HG03442 (cell line): ENCODE measurements at regions not wholly inside any gene's neighbourhood (a gene's known extent, or its start where the extent isn't known, plus 50 kb on each side); places are given as distances from the start of the nearest gene placed in this dataset.
"Not testable (repeated sequence)": the region's sequence is repeated elsewhere in the genome, so short reads cannot be mapped to it uniquely, and the experiment has no call there.

Source experiments
- ATAC-seq: cut with Tn5 transposase; IDR thresholded peaks from one replicate; pipeline ENCODE4 v1.9.1; 2021; ENCODE audit warnings: mild to moderate bottlenecking, moderate library complexity; ENCODE audit not compliant: unreplicated experiment

DNA sequence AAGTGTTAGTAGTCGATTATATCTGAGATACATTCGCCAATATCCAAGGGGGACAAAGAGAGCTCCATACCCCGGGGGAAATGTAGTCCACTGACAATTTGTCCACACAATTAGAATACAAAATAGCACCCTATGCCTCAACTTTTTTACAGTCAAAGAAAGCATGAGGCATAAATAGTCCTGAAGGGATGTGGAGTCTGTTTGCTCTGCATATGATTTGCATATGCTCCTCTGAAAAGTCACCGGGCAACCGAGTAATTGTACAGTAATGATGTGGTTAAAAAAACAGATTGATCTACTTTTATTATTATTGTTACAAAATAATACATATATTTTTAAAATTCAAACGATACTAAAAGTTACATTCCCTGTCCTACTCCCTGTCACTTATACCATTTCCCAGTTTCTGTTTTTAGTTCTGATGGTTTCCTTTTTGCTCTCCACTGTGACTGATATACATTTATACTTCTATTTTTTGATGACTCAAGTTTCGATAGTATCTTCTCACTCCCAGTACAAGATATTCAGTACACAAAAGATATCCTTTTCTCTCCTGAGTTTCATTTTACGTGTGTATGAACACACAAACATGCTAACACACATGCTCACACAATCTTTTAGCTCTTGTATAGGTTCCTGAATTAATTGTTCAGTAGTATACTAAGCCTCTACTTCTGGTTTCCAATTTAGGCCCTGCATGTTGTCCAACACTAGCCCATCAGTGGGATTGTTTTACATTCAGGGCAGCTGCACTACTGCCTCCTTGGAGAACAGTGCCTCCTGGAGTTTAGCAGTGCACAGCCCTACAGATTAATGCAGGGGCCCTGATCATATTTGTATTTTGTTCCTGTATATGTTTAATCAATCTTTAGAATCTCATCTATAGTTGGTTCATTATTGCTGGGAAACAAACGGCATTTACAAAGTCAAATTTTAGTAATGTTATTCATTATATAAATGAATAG, 130.9 kb downstream of the TES start:
- peak; percentile 53 for ATAC-seq

GRCh38 chr7:116342125-116342524, 131.8 kb downstream of the TES start:
- ATAC-seq = no peak

DNA sequence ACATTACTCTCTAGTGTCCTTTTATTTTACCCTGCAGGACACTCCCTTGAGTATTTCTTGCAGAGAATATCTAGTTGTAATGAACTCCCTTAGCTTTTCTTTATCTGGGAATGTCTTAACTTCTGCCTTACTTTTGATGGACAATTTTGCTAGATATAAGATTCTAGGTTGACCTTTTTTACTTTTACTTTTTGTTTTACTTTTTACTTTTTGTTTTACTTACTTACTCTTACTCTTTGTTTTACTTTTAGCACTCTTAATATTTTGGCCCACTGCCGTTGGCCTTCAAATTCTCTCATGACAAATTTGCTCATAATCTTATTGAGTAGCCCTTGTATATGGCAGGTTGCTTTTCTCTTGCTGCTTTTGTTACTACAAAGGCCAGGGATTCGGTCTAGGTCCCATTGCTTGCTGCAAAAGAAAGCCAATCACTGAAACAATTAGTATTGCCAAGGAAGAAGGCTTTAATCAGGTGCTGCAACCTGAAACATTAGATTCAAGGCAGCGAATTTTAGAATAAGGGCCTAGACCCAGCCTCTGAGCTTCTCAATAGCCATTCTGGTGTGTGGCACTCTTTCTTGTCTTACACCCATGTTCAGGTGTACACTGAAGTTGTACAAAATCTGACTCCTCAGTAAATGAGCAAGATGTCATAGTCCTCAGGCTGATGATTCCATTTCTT, 137.0 kb downstream of the TES start:
- no peak for ATAC-seq

GRCh38 chr7:116348346-116348745, 138.0 kb downstream of the TES start:
- no peak for ATAC-seq

DNA sequence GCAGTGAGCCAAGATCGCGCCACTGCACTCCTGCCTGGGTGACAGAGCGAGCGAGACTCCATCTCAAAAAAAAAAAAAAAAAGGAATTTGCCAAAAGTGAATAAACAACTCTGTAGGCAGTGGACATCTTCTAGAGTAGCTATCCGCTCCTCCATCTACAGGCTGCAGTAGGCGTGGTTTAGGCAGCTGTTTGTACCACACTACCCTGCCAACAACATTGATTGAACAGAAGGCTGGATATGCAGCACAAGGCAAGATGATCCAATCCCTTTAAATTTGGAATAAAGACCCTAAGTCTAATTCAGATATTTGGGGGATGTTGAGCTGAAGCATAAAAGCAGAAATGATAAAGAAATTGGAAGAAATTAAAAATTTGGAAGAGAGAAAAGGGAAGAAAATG, 141.6 kb downstream of the TES start:
- no peak for ATAC-seq

GRCh38 chr7:116353647-116354046, 143.3 kb downstream of the TES start:
- ATAC-seq = no peak

DNA sequence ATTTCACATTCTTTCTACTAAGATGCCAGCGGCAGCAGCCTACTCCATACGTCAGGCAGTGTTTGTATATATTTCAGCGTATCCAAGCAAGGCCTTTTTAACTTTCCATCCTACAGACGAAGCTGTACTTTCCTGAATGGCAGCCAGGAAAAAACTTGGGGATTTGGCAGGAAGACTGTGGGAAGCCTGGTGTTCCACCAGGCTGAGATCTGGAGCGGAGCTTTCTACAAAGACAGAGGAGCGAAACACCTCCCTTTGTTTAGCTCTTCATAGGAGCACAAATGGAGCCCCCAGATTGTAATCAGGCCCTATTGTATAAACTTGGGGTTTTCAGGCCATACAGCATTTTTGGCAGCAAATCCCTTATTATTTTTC, 143.8 kb downstream of the TES start:
- no peak for ATAC-seq

DNA sequence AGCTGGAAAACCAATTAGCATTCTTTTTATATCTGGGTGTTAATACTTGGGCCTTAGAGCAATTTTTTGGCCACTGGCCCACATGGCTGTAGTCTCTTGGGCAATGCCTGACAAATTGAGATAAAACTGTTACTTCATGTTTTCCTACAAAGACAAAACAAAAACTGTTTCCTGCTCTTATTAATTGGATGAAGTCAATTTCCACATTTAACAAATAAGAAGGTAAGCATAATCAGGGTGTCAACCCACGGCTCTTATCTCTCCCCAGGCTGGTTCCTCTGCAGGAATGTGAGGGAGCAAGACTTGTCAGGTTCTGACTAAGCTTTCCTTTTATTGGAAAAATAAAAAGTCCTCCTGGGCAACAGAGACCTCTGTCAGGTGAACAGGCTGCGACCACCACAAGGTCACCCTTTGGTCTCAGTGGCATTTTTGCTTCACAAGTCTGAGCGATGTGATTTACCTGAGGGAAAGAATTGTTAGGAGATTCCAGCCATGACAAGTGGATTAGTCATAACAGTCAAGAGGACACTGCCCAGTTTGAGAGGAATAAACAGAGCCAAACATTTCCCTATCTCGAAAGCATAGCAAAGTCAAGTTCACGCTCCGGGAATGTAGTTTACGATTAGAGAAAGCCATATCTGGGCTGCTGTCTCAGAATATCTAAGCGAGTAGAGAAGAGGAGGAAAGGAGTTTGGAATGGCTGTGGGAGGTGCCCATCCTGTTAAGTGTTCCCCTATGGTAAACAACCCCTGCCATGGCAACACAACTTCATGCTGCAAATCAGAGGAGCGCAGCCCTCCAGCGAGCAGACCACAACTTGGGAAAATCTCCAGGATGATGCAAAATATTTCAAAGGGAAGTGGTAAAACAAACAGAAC, 144.4 kb downstream of the TES start:
- no peak for ATAC-seq

DNA sequence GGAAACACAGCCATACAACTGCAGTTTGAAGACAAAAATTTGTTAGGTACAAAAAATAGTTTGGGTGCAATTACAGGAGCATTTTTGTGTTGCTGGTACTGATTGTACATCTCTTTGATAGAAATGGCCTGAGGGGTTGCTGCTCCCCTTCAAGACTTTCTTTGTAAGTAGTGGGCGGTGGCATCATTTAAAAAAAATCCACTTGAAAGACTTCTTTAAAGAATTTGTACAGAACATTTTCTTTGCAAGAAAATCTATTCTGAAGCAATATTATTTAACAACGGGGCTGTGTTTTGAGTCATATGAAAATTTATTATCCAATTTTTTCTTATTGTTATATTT, 144.1 kb upstream of the CAV2 start:
- no peak for ATAC-seq

- ATAC-seq = no peak
Observed at GRCh38 chr7:116356333-116356965, 143.1 kb upstream of the CAV2 start.

GRCh38 chr7:116356979-116357378, 142.6 kb upstream of the CAV2 start:
- no peak for ATAC-seq

DNA sequence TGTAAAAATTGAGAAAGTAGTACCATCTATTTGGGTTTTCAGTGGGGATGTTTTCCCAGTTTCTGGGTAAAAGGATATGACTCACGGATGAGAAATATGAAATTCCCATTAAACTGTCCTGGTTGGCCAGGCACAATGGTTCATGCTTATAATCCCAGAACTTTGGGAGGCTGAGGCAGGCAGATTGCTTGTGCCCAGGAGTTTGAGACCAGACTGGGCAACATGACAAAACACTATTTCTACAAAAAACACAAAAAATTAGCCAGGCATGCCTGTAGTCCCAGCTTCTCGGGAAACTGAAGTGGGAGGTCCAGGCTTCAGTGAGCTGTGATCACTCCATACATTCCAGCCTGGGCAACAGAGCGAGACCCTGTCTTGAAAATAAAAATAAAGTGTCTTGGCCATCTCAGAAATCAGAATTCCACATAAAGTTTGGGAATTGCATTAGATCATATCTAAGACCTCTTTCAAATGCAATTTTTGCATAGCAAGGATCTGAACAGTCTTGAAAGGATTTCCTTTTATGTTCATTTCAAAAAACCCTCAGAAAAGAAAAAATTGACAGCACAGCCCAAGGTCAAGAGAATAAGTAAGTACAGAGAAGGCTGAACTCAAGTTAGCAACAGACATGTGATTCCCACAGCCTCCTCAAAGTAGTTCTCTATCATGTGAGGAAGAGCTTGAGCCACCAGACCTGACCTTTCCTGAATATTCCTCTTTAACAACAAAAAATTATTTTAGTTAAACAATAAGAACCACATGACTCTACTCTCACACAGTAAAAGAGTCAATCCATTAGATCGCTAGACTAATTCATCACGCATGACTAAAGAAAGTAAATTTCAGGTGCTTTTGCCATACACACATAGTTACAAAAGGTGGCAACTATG, 141.5 kb upstream of the CAV2 start:
- no peak for ATAC-seq

DNA sequence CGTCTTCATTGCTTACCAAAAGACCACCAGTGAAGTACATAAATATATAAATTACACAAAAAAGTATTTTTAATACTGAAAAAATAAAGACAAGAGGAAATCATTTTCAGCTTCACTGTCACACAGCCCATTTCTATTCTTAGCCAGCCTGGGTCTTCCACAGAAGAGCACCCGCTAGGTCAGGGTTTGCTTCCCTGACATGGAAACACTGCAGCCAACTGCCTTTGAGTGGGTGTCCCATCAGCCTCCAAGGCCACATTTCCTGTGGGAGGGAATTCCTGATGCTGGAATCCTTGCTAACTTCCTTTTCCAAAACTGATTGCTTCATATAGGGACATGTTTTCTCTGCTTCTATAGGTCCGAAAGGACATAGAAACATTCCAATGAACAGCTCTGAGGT, 137.8 kb upstream of the CAV2 start:
- no peak for ATAC-seq

DNA sequence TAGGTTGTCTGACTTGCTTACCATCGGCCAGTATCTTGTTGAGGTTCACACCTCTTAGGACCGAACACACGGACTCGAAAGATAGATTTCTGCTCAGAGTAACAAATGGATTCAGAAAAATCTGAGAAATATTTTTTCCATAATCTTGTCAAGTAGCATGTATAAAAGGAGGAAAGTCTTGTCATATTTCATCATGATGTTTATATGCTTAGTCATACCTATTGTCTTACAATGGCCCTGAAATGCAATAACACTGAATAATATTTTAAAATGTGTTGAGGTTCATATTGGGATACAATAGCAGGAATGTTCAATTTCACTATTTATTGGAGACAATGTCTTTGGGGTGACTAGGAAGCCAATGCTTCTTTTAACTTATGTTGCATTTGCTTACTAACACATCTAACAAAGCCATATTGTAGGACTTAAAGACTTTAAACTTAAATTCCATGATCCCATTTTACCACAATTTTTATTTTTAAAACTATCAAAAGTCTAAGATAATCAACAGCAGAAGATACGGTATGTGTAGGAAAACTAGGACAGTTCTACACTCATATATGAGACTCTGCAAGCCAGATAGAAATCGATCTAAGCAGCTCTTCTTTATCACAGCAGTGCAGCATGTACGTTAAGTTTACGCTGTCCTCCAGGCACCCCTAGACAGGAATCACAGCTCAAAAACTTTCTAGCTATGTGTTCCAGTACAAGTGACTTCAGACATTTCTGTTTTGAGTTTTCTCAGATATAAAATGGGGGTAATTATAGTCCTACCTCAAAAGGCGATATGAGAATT, 135.7 kb upstream of the CAV2 start:
- ATAC-seq = no peak

- ATAC-seq = no peak
Observed at GRCh38 chr7:116364469-116364868, 135.1 kb upstream of the CAV2 start.

- no peak for ATAC-seq
Observed at GRCh38 chr7:116365797-116366196, 133.7 kb upstream of the CAV2 start.

DNA sequence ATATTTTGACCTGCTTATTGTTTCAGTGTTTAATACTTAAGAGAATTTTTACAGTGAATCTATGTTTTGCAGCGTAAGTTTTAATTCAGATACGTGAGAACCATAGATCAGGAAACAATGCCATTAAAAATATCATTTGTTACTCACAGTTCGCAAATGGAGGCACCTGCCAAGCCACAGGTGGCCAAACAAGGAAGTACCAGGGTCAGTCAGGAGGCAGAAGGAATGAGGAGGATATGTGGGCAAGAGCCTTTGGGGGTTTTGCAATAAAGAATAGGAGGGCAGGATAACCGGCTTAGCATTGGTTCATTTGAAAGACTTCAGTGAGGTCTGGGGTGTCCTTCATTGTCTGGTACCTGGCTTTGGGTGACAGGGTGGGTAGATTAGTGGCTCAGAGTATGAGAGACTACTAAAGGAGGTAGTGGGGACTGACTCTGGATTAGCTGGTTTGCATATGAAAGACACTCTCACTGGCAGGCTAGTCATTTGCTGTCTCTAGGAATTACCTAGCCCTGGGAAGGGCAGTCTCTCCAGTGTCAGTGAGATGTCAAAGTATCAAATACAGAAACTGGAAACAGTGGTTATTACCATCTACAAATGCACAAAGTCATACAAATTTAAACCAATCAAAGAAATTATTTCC, 132.2 kb upstream of the CAV2 start:
- no peak for ATAC-seq

GRCh38 chr7:116368965-116369364, 130.6 kb upstream of the CAV2 start:
- no peak for ATAC-seq

GRCh38 chr7:116371536-116371935, 128.0 kb upstream of the CAV2 start:
- not testable (repeated sequence) for ATAC-seq
